ENCODE measurements at regions not wholly inside any gene's neighbourhood (a gene's known extent, or its start where the extent isn't known, plus 50 kb on each side); places are given as distances from the start of the nearest gene placed in this dataset.

- TF ChIP-seq CTCF (IDR thresholded peaks at IDR 0.05) (no peak), EP300 (IDR thresholded peaks at IDR 0.05; ENCODE audit: low read depth) (no peak)
Observed at GRCh38 chr11:15371533-15371932, 256.8 kb downstream of the INSC start.
